ENCODE measurements at regions not wholly inside any gene's neighbourhood (a gene's known extent, or its start where the extent isn't known, plus 50 kb on each side); places are given as distances from the start of the nearest gene placed in this dataset.
"Not testable (repeated sequence)": the region's sequence is repeated elsewhere in the genome, so short reads cannot be mapped to it uniquely, and the experiment has no call there.

DNA sequence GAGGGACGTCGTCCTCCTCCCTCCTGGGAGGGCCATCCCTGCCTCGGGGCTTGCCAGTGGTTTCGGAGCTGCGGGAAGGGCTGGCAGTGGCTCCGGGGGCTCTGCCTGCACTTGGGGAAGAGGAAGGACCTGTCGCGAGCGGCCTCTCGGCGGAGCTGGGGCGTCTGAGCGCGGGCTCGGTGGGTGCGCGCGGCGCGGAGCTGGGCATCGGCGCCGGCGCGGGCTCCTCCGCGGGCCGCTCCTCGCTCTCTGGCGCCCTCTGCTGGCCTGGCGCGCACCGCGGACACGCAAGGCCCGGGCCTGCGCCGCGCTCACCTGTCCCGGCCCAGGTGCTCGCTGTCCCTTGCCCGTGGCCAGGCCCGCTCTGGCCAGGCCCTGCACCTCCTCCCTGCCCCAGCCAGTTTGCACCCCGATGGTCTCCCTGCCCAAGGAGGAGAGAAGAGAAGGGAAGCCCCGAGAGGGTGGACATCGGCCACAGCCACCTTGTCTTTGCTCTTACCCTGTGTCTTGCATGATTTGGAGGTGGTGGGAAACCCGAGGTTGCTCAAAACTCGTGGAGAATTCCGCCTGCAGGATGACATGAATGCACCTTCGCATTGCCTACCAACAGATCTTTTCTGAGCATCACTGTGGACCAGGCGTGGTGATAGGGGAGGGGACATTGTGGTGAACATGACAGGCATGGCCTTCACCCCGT is 119.2 kb downstream of the OTOP1 start:
- FAIRE-seq; H3K9ac ChIP-seq (ENCODE audit: control insufficient read depth, extremely low read depth, insufficient read depth, low read length); H3K36me3 ChIP-seq (ENCODE audit: control insufficient read depth in 2 of 2, extremely low read depth in 1 of 2, insufficient read depth in 2 of 2, low read length in 2 of 2); H3K27ac ChIP-seq (ENCODE audit: control insufficient read depth, insufficient read depth, low read length); H4K20me1 ChIP-seq (ENCODE audit: control insufficient read depth, extremely low read depth, insufficient read depth, low read length); H3K27me3 ChIP-seq (ENCODE audit: control insufficient read depth, extremely low read depth, insufficient read depth, low read length); dilution Hi-C loops (cut with MboI; ENCODE audit: extremely low pct_ligation_motif_present, low sequenced_read_pairs); DNase-seq (ENCODE audit: low read depth, low spot score); H3K79me2 ChIP-seq (ENCODE audit: control insufficient read depth, insufficient read depth, low read length); H3K9me1 ChIP-seq (ENCODE audit: control insufficient read depth, extremely low read depth, insufficient read depth, low read length); H3K4me1 ChIP-seq (ENCODE audit: control insufficient read depth, extremely low read depth, insufficient read depth, low read length); H3K9me3 ChIP-seq (ENCODE audit: control insufficient read depth, low read depth, low read length): not testable (repeated sequence)
- H3K4me3 ChIP-seq (ENCODE audit: control insufficient read depth in 2 of 3, extremely low read depth in 1 of 3, insufficient read depth in 2 of 3, low read depth in 1 of 3, low read length in 3 of 3), result peak overlapping the region in 1 of 3 experiments; percentile 32
- TF ChIP-seq, protein P1, sequence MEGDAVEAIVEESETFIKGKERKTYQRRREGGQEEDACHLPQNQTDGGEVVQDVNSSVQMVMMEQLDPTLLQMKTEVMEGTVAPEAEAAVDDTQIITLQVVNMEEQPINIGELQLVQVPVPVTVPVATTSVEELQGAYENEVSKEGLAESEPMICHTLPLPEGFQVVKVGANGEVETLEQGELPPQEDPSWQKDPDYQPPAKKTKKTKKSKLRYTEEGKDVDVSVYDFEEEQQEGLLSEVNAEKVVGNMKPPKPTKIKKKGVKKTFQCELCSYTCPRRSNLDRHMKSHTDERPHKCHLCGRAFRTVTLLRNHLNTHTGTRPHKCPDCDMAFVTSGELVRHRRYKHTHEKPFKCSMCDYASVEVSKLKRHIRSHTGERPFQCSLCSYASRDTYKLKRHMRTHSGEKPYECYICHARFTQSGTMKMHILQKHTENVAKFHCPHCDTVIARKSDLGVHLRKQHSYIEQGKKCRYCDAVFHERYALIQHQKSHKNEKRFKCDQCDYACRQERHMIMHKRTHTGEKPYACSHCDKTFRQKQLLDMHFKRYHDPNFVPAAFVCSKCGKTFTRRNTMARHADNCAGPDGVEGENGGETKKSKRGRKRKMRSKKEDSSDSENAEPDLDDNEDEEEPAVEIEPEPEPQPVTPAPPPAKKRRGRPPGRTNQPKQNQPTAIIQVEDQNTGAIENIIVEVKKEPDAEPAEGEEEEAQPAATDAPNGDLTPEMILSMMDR (optimal IDR thresholded peaks at IDR 0.05 in 1 of 3, IDR thresholded peaks at IDR 0.05 in 1 of 3, conservative IDR thresholded peaks at IDR 0.05 in 1 of 3; ENCODE audit: extremely low read depth in 1 of 3, insufficient read depth in 2 of 3, low read length in 3 of 3), result peak in 2 of 3 experiments; percentile 66 to 68
- peak overlapping the region; percentile 66 for H2AFZ ChIP-seq (ENCODE audit: control insufficient read depth, low read length)
- peak overlapping the region; percentile 56 for H3K4me2 ChIP-seq (ENCODE audit: control insufficient read depth, extremely low read depth, insufficient read depth, low read depth, low read length)

DNA sequence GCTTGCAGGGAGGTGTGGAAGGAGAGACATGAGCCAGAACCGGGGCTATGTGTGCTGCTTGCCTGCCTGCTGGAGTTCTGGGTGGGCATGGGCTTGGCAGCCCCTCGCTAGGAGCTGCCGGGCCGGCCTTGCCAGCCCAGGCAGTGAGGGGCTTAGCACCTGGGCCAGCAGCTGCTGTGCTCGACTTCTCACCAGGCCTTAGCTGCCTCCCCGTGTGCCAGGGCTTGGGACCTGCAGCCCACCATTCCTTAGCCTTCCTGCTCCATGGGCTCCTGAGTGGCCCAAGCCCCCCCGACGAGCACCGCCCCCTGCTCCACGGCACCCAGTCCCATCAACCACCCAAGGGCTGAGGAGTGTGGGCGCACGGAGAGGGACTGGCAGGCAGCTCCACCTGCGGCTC is 111.3 kb downstream of the OTOP1 start:
- dilution Hi-C loops (cut with MboI; ENCODE audit: extremely low pct_ligation_motif_present, low sequenced_read_pairs); FAIRE-seq; DNase-seq (ENCODE audit: low read depth, low spot score): not testable (repeated sequence)

DNA sequence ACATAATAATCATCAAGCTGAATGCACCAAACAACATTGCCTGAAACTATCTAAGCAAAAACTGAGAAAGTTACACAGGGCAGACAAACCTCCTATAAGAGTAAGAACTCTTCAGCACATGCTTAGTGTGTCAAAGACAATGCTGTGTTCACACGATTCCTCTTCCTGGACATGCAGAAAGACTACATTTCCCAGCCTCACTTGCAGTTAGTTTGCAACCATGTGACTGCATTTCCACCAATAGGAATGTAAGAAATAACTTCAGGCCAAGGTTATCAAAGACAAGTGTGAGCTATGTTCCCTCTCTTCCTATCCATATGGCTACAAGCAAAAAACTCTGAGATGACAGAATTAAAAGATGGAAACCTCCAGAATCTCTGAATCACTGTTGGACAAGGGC is 109.8 kb downstream of the OTOP1 start:
- DNase-seq (ENCODE audit: low read depth, low spot score); H3K4me1 ChIP-seq (ENCODE audit: control insufficient read depth, extremely low read depth, insufficient read depth, low read length); H2AFZ ChIP-seq (ENCODE audit: control insufficient read depth, low read length); H3K9ac ChIP-seq (ENCODE audit: control insufficient read depth, extremely low read depth, insufficient read depth, low read length); H3K4me2 ChIP-seq (ENCODE audit: control insufficient read depth, extremely low read depth, insufficient read depth, low read depth, low read length); H3K36me3 ChIP-seq (ENCODE audit: control insufficient read depth in 2 of 2, extremely low read depth in 1 of 2, insufficient read depth in 2 of 2, low read length in 2 of 2); H3K9me1 ChIP-seq (ENCODE audit: control insufficient read depth, extremely low read depth, insufficient read depth, low read length); H4K20me1 ChIP-seq (ENCODE audit: control insufficient read depth, extremely low read depth, insufficient read depth, low read length); FAIRE-seq; dilution Hi-C loops (cut with MboI; ENCODE audit: extremely low pct_ligation_motif_present, low sequenced_read_pairs); H3K27ac ChIP-seq (ENCODE audit: control insufficient read depth, insufficient read depth, low read length); H3K27me3 ChIP-seq (ENCODE audit: control insufficient read depth, extremely low read depth, insufficient read depth, low read length); H3K4me3 ChIP-seq (ENCODE audit: control insufficient read depth in 2 of 3, extremely low read depth in 1 of 3, insufficient read depth in 2 of 3, low read depth in 1 of 3, low read length in 3 of 3); H3K79me2 ChIP-seq (ENCODE audit: control insufficient read depth, insufficient read depth, low read length); H3K9me3 ChIP-seq (ENCODE audit: control insufficient read depth, low read depth, low read length): not testable (repeated sequence)

More for the DNA sequence above, 111.3 kb downstream of the OTOP1 start:
- not testable (repeated sequence) for H3K9ac ChIP-seq (ENCODE audit: control insufficient read depth, extremely low read depth, insufficient read depth, low read length); H4K20me1 ChIP-seq (ENCODE audit: control insufficient read depth, extremely low read depth, insufficient read depth, low read length); H3K4me1 ChIP-seq (ENCODE audit: control insufficient read depth, extremely low read depth, insufficient read depth, low read length); H3K9me1 ChIP-seq (ENCODE audit: control insufficient read depth, extremely low read depth, insufficient read depth, low read length); H3K4me2 ChIP-seq (ENCODE audit: control insufficient read depth, extremely low read depth, insufficient read depth, low read depth, low read length); H3K27ac ChIP-seq (ENCODE audit: control insufficient read depth, insufficient read depth, low read length); H3K9me3 ChIP-seq (ENCODE audit: control insufficient read depth, low read depth, low read length); H3K27me3 ChIP-seq (ENCODE audit: control insufficient read depth, extremely low read depth, insufficient read depth, low read length); H2AFZ ChIP-seq (ENCODE audit: control insufficient read depth, low read length); H3K36me3 ChIP-seq (ENCODE audit: control insufficient read depth in 2 of 2, extremely low read depth in 1 of 2, insufficient read depth in 2 of 2, low read length in 2 of 2); H3K79me2 ChIP-seq (ENCODE audit: control insufficient read depth, insufficient read depth, low read length); H3K4me3 ChIP-seq (ENCODE audit: control insufficient read depth in 2 of 3, extremely low read depth in 1 of 3, insufficient read depth in 2 of 3, low read depth in 1 of 3, low read length in 3 of 3)

DNA sequence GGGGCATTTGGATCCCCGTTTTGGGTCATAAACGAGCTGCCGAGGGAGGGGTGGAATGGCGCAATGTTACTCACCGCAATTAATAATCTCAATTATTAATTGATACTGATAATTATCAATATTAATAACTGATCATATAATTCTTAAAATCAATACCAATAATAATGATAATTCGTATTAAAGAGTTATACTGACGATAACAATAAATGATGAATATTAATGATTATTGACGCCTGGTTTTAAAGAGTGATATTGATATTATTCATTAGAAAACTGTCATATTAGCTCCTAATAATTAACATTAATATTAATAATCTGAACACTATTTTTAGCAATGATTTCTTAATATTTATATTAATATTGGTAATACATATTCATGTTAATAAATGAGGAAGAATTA is 92.4 kb downstream of the OTOP1 start:
- H3K4me1 ChIP-seq (ENCODE audit: control insufficient read depth, extremely low read depth, insufficient read depth, low read length); H2AFZ ChIP-seq (ENCODE audit: control insufficient read depth, low read length); H3K36me3 ChIP-seq (ENCODE audit: control insufficient read depth in 2 of 2, extremely low read depth in 1 of 2, insufficient read depth in 2 of 2, low read length in 2 of 2); H3K9me1 ChIP-seq (ENCODE audit: control insufficient read depth, extremely low read depth, insufficient read depth, low read length); DNase-seq (ENCODE audit: low read depth, low spot score); H3K4me2 ChIP-seq (ENCODE audit: control insufficient read depth, extremely low read depth, insufficient read depth, low read depth, low read length); H4K20me1 ChIP-seq (ENCODE audit: control insufficient read depth, extremely low read depth, insufficient read depth, low read length); H3K79me2 ChIP-seq (ENCODE audit: control insufficient read depth, insufficient read depth, low read length); H3K9ac ChIP-seq (ENCODE audit: control insufficient read depth, extremely low read depth, insufficient read depth, low read length); dilution Hi-C loops (cut with MboI; ENCODE audit: extremely low pct_ligation_motif_present, low sequenced_read_pairs); FAIRE-seq; H3K27me3 ChIP-seq (ENCODE audit: control insufficient read depth, extremely low read depth, insufficient read depth, low read length); H3K9me3 ChIP-seq (ENCODE audit: control insufficient read depth, low read depth, low read length); H3K27ac ChIP-seq (ENCODE audit: control insufficient read depth, insufficient read depth, low read length); H3K4me3 ChIP-seq (ENCODE audit: control insufficient read depth in 2 of 3, extremely low read depth in 1 of 3, insufficient read depth in 2 of 3, low read depth in 1 of 3, low read length in 3 of 3): not testable (repeated sequence)
